PC-3 (cell line): ENCODE measurements at regions not wholly inside any gene's neighbourhood (a gene's known extent, or its start where the extent isn't known, plus 50 kb on each side); places are given as distances from the start of the nearest gene placed in this dataset.

ENCODE experiments used
- CTCF ChIP-seq: fragments of 300-600 bp; sonication (generic); conservative IDR thresholded peaks from 2 replicates; pipeline ENCODE4 v1.5.1; 2017; ENCODE audit warnings: antibody characterized with exemption, low read depth, mild to moderate bottlenecking, low read length
- EZH2 ChIP-seq: fragments of 300-600 bp; sonication (generic); IDR thresholded peaks from one replicate; pipeline ENCODE4 v1.6.1; 2017; ENCODE audit warnings: antibody characterized with exemption, mild to moderate bottlenecking, low read length; ENCODE audit not compliant: unreplicated experiment
- EZH2phosphoT487 ChIP-seq: fragments of 300-600 bp; sonication (generic); IDR thresholded peaks from 2 replicates; pipeline ENCODE4 v1.6.1; 2018; ENCODE audit warnings: mild to moderate bottlenecking, antibody characterized with exemption, low read length, borderline replicate concordance

- no peak for TF ChIP-seq CTCF
- TF ChIP-seq EZH2 = no peak
- no peak for TF ChIP-seq EZH2phosphoT487
These were observed 99.1 kb downstream of the SNX5 start for GRCh38 chr20:17869295-17869994.
